Activated T-helper 1 cell treated with Interleukin-2 at 50 U/mL for 16 hours (primary cell): ENCODE measurements at regions not wholly inside any gene's neighbourhood (a gene's known extent, or its start where the extent isn't known, plus 50 kb on each side); places are given as distances from the start of the nearest gene placed in this dataset.

ENCODE experiments used
- DNase-seq: peaks from one replicate; pipeline ENCODE4 v3.0.0-alpha.2; 2020; ENCODE audit warnings: low read depth

DNA sequence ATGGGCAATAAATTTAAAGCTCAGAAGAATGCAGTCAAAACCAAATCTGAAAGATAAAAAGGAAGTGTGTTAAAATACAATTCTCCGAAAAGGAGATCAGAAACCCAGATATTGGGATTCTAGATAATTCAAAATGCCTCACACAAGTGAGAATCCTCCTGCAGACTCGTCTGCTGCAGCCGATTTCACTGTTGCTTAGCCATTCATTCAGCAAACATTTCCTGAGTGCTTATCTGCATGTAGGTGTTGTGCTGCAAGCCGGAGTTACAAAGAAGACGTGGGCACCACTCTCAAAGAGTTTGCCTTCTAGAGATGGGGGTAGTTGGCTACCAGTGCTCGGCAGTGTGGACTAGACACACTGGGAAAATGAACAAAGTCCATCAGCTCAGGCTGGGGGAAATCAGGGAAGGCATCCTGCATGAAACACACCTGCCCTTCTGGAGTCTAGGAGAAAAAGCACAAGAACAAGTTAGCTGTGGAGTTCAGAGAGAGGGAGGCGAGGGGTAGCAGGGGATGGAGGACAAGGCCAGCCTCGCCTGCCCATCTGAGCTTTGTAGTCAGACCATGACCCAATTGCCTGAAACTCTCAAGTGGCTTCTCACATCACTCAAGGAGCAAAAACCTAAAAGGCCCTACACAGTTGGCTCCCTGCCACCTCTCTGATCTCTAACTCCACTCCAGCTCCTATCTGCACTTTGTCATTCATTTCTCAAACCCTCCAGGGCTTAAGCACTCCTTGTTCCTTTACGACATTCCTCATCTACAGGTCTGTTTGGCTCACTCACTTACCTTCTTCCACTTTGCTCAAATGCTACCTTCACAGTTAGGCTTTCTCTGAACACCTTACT lies 310.0 kb upstream of the DDHD1 start:
- no peak for DNase-seq

DNA sequence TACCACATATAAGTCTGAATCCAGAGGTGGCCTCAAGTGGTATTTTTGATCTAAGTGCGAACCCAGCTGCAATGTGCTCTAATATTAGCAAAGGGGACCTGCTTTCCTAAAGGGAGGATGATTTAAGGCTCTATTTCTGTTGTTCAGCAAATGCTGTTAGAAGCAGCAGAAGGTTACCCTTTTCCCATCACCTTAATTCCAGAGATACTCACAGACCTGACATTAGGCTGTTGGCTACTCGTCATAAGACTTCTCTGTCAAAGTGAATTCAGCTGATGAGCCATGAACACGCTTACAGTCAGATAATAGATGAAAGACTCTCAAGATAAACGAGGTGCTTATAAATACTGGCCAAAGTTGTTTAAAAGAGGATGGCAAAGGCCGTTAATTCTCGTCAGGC lies 308.7 kb upstream of the DDHD1 start:
- DNase-seq: no peak

DNA sequence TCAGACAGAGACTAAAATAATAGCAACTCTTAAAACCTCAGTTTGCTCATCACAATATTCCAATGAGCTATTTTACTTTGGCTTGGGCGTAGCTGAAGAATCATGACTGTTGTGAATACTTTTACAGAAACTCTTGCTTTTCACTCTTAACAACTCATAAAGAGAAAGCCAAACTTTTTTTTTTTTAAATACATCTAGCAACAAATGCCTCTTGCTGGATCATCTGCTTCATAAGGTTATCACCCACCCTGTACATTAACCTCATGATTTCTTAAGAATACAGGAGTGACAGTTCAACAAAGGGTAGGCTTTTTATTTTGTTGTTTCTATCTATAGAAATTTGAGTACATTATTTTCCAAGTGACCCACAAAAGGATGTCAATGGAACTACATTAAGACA lies 307.4 kb upstream of the DDHD1 start:
- no peak for DNase-seq

DNA sequence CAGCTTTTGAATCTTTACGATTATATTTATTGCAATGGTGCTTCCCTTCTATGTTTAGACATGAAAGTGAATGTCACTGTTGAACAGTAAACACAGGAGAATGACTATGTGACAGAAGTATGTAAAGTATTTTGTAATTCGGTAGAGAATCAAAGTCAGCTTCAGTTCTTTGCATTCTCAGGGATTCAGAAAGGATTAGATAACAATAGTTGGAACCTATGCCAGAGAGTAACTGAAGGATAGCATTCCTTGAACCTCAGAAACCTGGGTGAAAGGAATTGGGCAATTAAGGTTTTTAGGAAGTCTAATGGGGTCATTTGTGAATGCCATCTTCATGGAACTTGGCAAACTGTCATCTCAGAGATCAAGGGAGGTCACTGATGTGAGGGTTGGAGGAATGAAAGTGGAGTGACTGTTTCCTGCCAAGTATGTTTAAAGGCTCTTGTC lies 305.3 kb upstream of the DDHD1 start:
- DNase-seq: no peak

DNA sequence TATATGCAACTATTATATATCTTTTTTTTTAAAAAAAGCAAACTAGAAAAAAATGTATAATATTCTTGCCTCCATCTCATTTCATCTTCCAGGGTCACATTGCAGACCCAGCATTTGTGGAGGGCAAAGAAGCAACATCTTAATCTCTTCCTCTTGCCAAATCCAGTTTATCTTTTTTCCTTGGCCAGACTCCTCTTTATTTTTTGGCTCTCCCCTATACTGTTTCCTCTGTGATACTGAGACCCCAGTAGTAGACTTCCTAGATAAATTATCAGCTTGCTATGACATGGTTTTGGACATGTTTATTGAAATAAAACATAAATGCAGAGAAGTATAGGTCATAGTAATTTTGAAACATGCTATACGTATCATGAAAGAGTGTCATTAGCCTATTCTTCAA lies 303.8 kb upstream of the DDHD1 start:
- no peak for DNase-seq

DNA sequence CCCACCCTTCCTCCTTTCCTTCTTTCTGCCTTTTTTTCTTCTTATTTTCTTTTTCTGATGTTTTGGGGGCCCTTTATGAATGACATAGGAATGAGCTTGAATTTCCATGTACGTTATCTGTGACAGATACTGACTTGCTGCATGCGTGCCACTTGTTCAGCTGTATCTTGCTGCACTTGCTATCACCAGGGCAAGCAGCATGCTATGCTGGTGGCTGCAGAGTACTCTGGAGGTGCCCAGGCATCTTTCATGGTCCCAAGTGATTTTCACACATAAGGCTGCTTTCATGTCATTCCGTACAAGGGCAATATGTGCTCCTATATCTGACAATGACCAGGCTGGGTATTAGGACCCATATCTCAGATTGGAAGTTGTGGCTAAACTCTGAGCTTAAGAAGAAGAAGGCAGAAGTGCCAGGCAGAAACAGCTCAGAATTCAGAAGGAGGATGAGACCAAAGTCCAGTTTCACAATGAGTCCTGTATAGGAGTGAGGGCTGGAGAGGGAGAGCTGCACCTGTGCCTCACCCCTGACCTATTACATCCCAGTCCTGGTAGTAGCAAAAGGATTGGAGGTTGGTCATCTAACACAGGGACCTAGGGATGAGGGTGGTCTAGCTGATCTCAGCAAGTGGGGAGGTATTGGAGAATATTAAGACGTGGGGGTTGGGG lies 299.0 kb upstream of the DDHD1 start:
- no peak for DNase-seq

DNA sequence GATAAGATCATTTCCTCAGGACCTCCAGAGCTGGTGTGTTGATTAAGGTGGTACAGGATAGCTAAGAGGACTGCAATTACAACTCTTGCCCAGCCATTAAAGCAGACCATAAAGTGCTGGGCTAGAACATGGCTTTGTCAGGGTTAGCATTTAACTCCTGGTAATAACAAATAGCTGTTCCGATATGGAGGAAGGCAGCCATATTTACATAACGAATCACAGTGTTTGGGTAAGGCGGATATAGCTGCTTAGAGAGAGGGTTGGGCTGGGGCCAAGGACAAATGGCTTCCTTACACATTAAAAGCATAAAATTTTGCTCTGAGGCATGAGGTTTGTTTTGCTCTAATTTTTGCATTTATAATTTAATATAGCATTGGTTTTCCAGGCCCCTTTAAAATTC lies 297.7 kb upstream of the DDHD1 start:
- no peak for DNase-seq

DNA sequence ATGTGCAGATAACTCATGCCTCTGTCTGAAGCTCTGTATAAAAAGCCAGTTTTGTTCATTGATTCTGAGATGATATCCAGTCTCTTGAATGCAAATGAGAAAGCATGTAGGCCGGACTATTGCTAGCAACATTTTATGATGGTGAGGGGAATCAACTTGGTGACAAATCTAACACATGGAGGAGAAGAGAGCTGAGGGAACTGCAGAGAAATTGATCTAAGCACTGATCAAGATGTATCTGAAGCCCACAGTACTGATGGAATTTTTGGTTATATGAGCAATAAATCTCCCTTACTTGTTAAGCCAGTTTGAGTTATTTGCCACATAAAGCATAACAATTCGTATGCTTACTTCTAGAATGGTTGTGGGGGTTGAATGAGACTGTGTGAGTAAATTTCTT lies 295.6 kb upstream of the DDHD1 start:
- no peak for DNase-seq

DNA sequence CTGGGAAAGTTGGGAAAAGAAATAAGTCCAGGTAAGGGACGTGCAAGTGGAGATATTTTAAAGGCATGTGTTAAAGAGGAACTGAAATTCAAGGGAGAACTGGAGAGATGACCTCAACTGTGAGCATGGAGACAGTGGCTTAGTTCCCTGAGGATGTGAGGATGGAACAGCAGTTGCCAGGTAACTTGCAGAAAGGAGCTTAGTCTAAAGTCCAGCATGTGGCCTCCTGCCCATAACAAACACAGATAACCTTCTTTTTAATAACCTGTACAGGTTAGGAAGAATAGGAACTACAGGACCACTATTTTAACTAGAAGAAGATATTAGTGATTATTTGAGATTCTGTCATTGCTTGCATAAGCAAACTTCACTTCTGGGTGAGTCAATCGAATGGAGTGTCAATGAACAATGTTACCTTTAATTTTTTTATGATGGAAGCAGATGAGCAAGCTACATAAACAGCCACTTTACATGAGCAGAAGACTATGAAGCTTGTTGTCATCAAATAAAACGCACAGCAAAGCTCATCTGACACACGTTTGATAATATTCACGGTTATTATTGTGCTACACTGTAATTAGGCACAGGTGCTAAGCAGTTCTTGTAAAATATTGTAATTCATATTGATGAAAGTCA lies 291.7 kb upstream of the DDHD1 start:
- no peak for DNase-seq

DNA sequence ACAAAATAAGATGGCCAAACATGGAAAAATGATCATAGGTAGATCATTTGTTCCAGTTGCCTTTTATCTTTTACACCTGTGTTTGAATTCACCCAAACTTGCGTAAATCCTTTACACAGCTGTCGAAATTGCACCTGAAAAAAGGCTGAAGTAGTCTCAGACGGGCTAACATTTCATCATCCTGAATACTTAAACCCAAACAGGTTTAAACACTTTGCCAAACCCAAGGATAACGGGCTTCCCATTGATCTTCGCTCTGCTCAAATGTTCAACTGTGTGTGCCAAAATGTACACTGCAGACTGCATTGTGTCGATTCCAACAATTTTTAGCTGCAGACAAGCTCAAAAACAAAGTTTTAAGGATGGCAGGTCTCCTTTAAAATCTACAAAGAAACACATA lies 288.7 kb upstream of the DDHD1 start:
- DNase-seq: no peak

DNA sequence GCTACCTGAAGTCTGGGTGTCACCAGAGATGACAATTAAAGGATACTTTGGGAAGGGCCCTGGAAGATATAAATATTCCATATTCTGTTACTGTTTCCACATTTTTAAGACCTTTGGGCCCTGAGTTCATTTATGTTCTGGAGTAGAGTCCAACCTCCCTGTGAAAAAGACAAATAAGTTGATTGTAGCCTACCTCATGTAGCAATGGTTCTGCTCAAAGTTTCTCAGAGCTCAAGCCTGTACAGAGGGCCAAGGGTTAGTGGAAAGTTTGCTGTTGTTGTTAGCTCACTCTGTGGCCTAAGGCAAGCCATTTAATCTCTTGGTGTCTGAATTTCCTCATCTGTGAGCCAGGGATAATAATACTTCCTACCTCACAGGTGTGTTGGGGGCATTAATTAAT lies 284.7 kb upstream of the DDHD1 start:
- no peak for DNase-seq

DNA sequence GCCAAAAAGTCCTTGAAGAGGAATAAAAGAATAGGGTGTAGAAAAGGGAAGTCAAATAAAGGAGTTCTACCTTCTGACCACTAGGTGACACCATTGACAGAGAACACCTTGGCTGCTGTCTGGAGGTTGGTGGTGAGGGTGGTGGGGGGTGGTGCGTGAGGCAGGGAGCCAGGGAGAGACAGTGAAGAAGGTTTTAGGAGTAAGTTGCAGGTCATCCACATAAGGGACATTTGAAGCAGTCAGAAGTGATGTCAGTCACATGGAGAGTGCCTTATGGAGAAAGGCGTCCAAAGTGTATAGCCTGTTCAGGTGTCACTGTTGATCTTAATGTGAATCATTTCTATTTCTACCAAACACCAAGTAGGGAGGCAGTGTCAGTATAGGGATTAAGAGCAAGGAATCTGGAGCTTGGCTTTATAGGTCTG lies 279.3 kb upstream of the DDHD1 start:
- no peak for DNase-seq

DNA sequence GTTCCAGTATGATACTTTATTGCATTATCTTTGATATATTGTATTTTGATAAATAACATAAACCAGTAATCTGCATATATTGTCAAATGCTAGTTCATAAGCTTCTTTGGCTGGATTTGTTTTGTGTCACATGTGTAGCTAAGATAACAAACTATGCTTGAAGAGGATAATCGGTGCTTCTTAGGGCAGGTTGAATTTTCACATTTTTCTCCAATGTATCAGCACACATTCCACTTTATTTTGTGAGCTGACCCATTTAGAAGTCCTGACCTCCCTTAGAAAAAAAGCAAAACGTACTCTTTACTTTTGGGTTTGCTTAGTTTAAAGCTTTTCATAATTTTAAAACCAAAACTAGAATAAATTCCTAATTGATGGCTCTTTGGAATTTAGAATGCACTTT lies 277.7 kb upstream of the DDHD1 start:
- DNase-seq: no peak

DNA sequence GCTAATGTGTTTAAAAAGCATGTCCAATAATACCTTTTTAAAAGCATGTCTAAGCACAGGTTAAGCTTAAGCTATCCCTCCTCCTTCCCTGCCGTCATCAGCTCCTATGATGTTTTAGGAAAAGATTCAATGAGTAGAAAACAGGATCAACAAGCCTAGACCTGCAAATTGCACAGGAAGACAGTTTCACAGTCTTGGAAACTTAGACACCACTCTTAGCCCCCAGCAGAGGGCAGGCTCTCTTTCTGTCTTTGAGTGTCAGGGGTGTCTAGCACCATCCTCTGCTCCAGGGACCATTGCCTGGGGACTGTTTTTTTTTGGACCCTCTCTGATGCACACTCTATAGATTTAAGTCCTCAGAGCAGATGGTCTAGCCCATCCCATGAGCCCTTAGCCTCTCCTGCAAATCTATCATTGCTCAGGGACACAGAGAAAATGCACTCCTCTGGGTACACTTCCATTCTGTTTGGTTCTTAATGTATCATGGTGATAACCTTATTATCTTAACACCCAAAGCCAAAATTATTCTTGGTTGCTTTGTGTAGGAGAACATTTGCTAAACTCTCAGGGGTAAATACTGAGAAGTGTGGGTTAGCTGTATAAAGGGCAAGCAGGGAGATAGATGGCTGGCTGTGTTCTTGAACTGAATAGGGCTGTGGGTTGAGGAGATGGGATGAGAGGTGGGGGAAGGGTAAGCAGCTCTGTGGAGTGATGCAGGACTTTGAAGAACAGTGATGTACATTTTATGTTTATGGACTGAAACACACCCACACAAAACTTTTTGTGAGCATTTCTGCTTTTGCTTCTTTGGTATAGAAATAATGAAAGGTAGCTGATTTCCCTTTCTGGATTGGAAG lies 259.9 kb upstream of the DDHD1 start:
- DNase-seq: no peak

DNA sequence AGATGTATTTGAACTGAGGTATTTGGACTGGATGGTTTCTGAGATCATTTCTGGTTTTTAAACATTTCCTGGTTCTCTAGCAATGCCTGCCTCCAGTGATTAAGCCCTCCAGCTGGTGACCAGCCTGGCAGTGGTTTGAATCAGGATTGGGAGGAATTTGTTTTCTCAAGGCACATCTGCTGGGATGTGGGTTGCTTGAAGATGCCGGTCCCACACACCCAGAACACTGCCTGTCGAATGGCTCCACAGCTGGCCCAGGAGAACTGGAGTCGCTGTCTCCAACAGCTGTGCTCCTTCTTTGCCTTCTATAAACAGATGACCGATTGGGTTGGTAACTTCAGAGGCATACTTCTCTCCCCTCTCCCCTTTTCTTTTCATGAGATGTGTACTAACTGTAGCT lies 258.0 kb upstream of the DDHD1 start:
- no peak for DNase-seq

DNA sequence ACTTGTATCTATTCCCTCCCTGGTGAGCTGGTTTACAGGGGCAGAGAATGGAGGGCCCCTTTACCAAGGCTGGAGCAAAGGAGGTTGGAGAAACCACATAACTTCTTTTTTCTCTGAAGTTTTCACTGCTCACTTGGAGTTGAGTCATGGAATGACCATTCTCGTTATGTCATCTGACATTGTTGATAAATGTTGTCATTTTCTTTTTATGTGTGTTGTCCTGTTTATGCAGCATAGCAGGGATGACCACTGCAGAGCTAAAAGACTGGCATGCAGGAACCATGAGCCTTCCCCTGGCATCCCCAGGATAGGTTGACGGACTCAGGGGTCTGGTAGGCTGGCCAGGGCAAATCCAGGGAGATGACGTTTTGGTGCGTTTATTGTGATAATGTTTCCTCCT lies 256.8 kb upstream of the DDHD1 start:
- DNase-seq: no peak

DNA sequence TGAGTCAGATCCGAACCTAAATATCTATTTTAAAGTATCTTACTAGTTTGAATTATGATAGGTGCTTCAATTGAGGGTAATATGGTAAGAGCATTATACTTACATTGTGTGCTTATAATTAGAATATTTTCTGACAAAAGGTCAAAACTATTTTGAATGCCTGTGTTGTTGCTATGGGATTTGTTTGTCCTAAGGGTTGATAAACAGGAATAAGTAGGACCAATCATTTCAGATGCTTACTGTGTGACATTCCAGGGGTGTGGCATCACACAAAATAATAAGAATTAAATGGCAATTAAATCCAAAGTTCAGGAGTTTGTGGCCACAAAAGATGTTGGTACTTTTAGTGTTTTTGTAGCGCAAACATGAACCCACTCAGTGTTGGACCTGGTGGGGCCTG lies 256.2 kb upstream of the DDHD1 start:
- no peak for DNase-seq

DNA sequence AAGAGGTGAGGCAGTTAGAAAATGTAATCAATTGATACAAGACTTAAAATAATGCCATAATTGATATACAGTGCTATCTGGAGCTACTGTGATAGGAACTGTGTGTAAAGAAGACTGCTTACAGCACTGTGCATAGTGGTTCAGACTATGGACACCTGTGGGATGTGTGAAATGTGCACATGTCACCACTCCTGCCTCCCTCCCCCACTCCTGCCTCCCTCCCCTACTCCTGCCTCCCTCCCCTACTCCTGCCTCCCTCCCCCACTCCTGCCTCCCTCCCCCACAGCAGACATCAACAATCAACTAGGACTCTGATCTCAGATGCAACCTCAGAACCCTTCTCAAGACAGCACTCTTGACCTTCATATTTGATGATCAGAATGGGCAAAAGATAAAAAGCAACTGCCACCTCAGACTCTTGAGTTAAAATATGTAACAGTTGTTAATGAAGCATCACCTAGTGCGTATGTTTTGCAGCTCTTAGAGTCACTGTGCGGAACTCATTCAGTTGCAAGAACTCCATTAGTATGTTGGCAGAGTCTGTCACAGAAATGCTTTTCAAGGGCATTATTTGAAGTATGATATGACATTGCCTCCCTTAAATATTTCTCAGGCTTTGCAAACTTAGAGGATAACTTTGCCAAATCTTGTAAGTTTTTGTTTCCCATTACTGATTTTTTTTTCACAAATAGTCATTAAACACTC lies 255.2 kb upstream of the DDHD1 start:
- no peak for DNase-seq

DNA sequence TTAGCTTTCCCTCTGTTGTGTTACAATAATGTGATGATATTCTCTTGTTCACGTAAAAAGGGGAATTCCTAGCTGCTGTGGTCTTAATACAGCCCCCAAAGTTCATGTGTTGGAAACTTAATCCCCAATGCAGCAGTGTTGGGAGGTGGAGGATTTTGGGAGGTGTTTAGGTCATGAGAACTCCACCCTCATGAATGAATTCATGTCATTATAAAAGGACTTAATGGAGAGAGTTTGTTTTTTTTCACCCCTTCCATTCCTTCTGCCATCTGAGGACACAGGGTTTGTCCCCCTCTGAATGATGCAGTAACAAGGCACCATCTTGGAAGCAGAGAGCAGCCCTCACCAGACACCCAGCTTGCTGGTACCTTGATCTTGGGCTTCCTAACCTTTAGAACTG lies 253.4 kb upstream of the DDHD1 start:
- no peak for DNase-seq

DNA sequence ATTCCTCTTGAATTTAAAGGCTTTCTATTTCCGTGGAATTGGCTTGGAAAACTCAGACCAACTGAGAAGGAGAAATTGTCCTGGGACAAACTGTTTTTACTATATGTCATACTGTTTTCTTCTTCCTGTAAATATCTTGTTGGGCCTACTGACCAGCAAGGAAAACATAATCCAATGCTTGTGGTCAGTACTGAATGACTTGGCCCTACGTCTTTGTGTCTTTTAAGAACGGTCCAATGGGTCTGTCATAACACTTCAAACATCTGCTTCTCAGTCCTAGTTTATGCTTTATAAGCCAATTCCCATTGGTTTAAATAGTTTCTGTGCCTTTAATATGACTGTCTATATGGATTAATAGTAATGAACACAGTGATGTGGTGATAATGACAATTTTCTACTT lies 248.5 kb upstream of the DDHD1 start:
- DNase-seq: no peak

DNA sequence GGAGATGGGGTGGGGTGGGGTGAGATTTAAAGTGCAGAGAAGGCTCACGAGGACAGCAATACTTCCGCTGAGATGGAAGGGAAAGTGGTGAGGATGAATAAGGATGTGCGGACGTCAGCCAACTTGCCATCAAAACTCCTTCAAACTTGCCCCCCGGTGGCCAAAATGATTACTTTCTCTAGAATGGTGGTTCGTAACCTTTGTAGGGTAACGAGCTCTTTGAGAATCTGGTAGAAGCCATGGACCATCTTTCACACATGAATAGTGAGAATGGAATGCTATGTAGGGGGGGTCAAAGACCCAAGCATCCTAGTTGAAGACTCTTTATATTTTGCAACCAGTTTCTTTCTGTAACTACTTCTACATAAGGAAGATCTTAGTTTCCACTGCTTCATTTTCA lies 245.9 kb upstream of the DDHD1 start:
- no peak for DNase-seq

DNA sequence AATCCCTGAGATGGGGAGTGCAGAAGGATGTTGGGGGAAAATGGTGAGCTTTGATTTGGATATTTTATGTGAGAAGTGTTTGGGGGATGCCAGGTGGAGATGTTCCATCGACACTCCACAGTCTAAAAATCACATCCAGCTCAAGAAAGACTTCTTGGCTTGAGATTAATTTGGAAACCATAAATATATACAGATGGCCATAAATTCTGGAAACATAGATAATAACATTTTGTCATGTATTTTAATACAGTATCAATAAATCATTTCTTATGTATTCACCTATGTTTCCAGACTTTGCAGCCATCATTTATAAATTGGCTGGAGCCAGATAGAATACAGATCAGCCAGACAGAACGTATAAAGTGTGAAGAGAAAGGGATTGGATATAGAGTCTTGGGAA lies 245.5 kb upstream of the DDHD1 start:
- DNase-seq: no peak
